WTC11 (cell line): ENCODE measurements at regions not wholly inside any gene's neighbourhood (a gene's known extent, or its start where the extent isn't known, plus 50 kb on each side); places are given as distances from the start of the nearest gene placed in this dataset.

Experiments used
- ATF1 ChIP-seq: sonication (generic); formaldehyde crosslinking; IDR thresholded peaks from 2 replicates; pipeline ENCODE4 v1.8.1; 2023; ENCODE audit warnings: mild to moderate bottlenecking, moderate library complexity, missing genetic modification reagents
- CBFB ChIP-seq: sonication (generic); formaldehyde crosslinking; IDR thresholded peaks from 2 replicates; pipeline ENCODE4 v1.8.1; 2022; ENCODE audit warnings: mild to moderate bottlenecking, low read depth, missing genetic modification reagents
- E2F4 ChIP-seq: sonication (generic); formaldehyde crosslinking; IDR thresholded peaks from 2 replicates; pipeline ENCODE4 v1.8.1; 2022; ENCODE audit warnings: low read depth, mild to moderate bottlenecking, moderate library complexity, missing genetic modification reagents, borderline replicate concordance
- E2F5 ChIP-seq: sonication (generic); formaldehyde crosslinking; IDR thresholded peaks from 2 replicates; pipeline ENCODE4 v1.8.1; 2022; ENCODE audit warnings: mild to moderate bottlenecking, moderate library complexity, missing genetic modification reagents
- ETV6 ChIP-seq: sonication (generic); formaldehyde crosslinking; IDR thresholded peaks from 2 replicates; pipeline ENCODE4 v1.8.1; 2022; ENCODE audit warnings: mild to moderate bottlenecking, missing genetic modification reagents
- FOXK1 ChIP-seq: sonication (generic); formaldehyde crosslinking; IDR thresholded peaks from 2 replicates; pipeline ENCODE4 v1.8.0; 2022; ENCODE audit warnings: mild to moderate bottlenecking, moderate library complexity, missing genetic modification reagents
- FOXP1 ChIP-seq: sonication (generic); formaldehyde crosslinking; IDR thresholded peaks from 2 replicates; pipeline ENCODE4 v1.8.0; 2022; ENCODE audit warnings: missing genetic modification reagents, mild to moderate bottlenecking, moderate library complexity, borderline replicate concordance
- FOXP4 ChIP-seq: sonication (generic); formaldehyde crosslinking; IDR thresholded peaks from 2 replicates; pipeline ENCODE4 v1.8.0; 2022; ENCODE audit warnings: mild to moderate bottlenecking, missing genetic modification reagents
- IRF2 ChIP-seq: sonication (generic); formaldehyde crosslinking; IDR thresholded peaks from 2 replicates; pipeline ENCODE4 v1.8.0; 2022; ENCODE audit warnings: low read depth, missing genetic modification reagents, borderline replicate concordance
- NR1H2 ChIP-seq: sonication (generic); formaldehyde crosslinking; IDR thresholded peaks from 2 replicates; pipeline ENCODE4 v1.9.0; 2021; ENCODE audit warnings: mild to moderate bottlenecking, moderate library complexity, missing genetic modification reagents
- NR2C2 ChIP-seq: sonication (generic); formaldehyde crosslinking; IDR thresholded peaks from 2 replicates; pipeline ENCODE4 v1.8.0; 2022; ENCODE audit warnings: mild to moderate bottlenecking, missing genetic modification reagents
- OVOL2 ChIP-seq: fragments of 250-450 bp; sonication (Bioruptor Pico); IDR thresholded peaks from 2 replicates; pipeline ENCODE4 v1.9.0; 2021; ENCODE audit warnings: mild to moderate bottlenecking, borderline replicate concordance
- PRRX2 ChIP-seq: fragments of 250-450 bp; sonication (Bioruptor Pico); IDR thresholded peaks from 2 replicates; pipeline ENCODE4 v1.8.0; 2021; ENCODE audit warnings: mild to moderate bottlenecking
- RELA ChIP-seq: sonication (generic); formaldehyde crosslinking; IDR thresholded peaks from 2 replicates; pipeline ENCODE4 v1.8.1; 2022; ENCODE audit warnings: missing genetic modification reagents, mild to moderate bottlenecking, borderline replicate concordance
- RORB ChIP-seq: fragments of 250-450 bp; sonication (Bioruptor Pico); IDR thresholded peaks from 2 replicates; pipeline ENCODE4 v1.9.0; 2021; ENCODE audit warnings: mild to moderate bottlenecking
- SMAD3 ChIP-seq: sonication (generic); formaldehyde crosslinking; IDR thresholded peaks from 2 replicates; pipeline ENCODE4 v1.8.0; 2022; ENCODE audit warnings: missing genetic modification reagents, mild to moderate bottlenecking, borderline replicate concordance
- SMAD4 ChIP-seq: sonication (generic); formaldehyde crosslinking; IDR thresholded peaks from 2 replicates; pipeline ENCODE4 v1.8.0; 2022; ENCODE audit warnings: mild to moderate bottlenecking, missing genetic modification reagents
- SOX15 ChIP-seq: fragments of 250-450 bp; sonication (Bioruptor Pico); IDR thresholded peaks from 2 replicates; pipeline ENCODE4 v1.9.0; 2021; ENCODE audit warnings: mild to moderate bottlenecking
- TEAD1 ChIP-seq: sonication (generic); formaldehyde crosslinking; IDR thresholded peaks from 2 replicates; pipeline ENCODE4 v1.8.0; 2022; ENCODE audit warnings: mild to moderate bottlenecking, missing genetic modification reagents
- ZNF232 ChIP-seq: sonication (generic); formaldehyde crosslinking; IDR thresholded peaks from 2 replicates; pipeline ENCODE4 v1.8.0; 2022; ENCODE audit warnings: mild to moderate bottlenecking, missing genetic modification reagents
- ZNF263 ChIP-seq: sonication (generic); formaldehyde crosslinking; IDR thresholded peaks from 2 replicates; pipeline ENCODE4 v1.8.1; 2022; ENCODE audit warnings: low read depth, mild to moderate bottlenecking, moderate library complexity, missing genetic modification reagents
- TF ChIP-seq, protein P1 (sequence below): fragments of 250-450 bp; sonication (Bioruptor Pico); conservative IDR thresholded peaks from 2 replicates; pipeline ENCODE4 v1.9.0; 2021; ENCODE audit warnings: mild to moderate bottlenecking
- TF ChIP-seq, protein P2 (sequence below): sonication (generic); formaldehyde crosslinking; conservative IDR thresholded peaks from 2 replicates; pipeline ENCODE4 v1.8.1; 2022; ENCODE audit warnings: mild to moderate bottlenecking, missing genetic modification reagents
- TF ChIP-seq, protein P3 (sequence below): sonication (generic); formaldehyde crosslinking; IDR thresholded peaks from 2 replicates; pipeline ENCODE4 v1.8.0; 2022; ENCODE audit warnings: mild to moderate bottlenecking, missing genetic modification reagents
- TF ChIP-seq, protein P4 (sequence below): fragments of 250-450 bp; sonication (Bioruptor Pico); IDR thresholded peaks from 2 replicates; pipeline ENCODE4 v2.1.2; 2022; ENCODE audit warnings: mild to moderate bottlenecking, moderate library complexity
- TF ChIP-seq, protein P5 (sequence below): sonication (generic); formaldehyde crosslinking; IDR thresholded peaks from 2 replicates; pipeline ENCODE4 v1.8.1; 2023; ENCODE audit warnings: mild to moderate bottlenecking, missing genetic modification reagents
- TF ChIP-seq, protein P6 (sequence below): fragments of 250-450 bp; sonication (Bioruptor Pico); IDR thresholded peaks from 2 replicates; pipeline ENCODE4 v1.9.0; 2021; ENCODE audit warnings: mild to moderate bottlenecking

GRCh38 chr6:26249957-26250697 is 114.9 kb upstream of the BTN3A2 start (continued):
- TF ChIP-seq ZNF232 (CRISPR knock-in tag): peak; percentile 55; the same call in 1 of the 2 replicates
- TF ChIP-seq SMAD4 (CRISPR knock-in tag): no peak
- TF ChIP-seq NR1H2 (CRISPR knock-in tag): no peak
- no peak for TF ChIP-seq RORB (CRISPR knock-in tag)
- peak; percentile 22; the same call in 1 of the 2 replicates for TF ChIP-seq FOXK1
- 0 out of 2 replicates have a peak, but pooled peaks have one; percentile 10 for TF ChIP-seq FOXP4 (CRISPR knock-in tag)
- TF ChIP-seq IRF2 (CRISPR knock-in tag): peak; percentile 73; the same call in 1 of the 2 replicates
- TF ChIP-seq E2F4: peak; percentile 83
- TF ChIP-seq ZNF263 (CRISPR knock-in tag): no peak
- TF ChIP-seq, protein P1, sequence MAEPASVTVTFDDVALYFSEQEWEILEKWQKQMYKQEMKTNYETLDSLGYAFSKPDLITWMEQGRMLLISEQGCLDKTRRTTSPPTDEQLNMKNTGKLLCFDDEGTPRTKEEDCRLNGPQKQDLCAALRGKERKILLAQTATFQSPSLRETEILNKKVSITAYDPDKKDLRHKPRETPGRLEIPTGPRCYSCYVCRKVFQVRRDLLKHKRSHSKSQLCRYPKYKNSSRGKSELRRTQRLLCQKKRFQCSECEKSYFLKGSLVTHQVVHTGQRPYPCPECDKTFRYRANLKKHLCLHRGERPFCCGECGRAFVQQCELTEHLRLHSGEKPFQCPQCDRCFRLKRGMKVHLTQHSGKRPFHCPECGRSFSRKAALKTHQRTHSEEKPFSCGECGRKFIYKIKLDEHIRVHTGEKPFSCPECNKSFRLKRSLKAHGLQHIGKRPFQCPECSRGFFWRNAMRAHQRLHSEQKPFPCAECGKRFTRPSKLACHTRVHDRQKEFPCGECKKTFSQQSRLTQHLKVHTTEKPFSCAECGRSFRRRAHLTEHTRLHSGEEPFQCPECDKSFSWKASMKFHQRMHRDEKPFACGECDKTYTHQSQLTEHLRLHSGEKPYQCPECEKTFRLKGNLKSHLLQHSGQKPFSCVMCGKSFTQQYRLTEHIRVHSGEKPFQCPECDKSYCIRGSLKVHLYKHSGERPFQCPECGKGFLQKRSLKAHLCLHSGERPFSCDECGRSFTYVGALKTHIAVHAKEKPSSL (CRISPR knock-in tag): no peak
- TF ChIP-seq, protein P2, sequence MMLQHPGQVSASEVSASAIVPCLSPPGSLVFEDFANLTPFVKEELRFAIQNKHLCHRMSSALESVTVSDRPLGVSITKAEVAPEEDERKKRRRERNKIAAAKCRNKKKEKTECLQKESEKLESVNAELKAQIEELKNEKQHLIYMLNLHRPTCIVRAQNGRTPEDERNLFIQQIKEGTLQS: 0 out of 2 replicates have a peak, but pooled peaks have one; percentile 25
- TF ChIP-seq, protein P3, sequence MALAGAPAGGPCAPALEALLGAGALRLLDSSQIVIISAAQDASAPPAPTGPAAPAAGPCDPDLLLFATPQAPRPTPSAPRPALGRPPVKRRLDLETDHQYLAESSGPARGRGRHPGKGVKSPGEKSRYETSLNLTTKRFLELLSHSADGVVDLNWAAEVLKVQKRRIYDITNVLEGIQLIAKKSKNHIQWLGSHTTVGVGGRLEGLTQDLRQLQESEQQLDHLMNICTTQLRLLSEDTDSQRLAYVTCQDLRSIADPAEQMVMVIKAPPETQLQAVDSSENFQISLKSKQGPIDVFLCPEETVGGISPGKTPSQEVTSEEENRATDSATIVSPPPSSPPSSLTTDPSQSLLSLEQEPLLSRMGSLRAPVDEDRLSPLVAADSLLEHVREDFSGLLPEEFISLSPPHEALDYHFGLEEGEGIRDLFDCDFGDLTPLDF (CRISPR knock-in tag): peak; percentile 44; the same call in 1 of the 2 replicates
- TF ChIP-seq CBFB (CRISPR knock-in tag): no peak
- TF ChIP-seq FOXP1 (CRISPR knock-in tag): peak; percentile 86
- no peak for TF ChIP-seq NR2C2 (CRISPR knock-in tag)
- peak; percentile 24; the same call in 1 of the 2 replicates for TF ChIP-seq TEAD1 (CRISPR knock-in tag)
- no peak for TF ChIP-seq RELA
- TF ChIP-seq, protein P4, sequence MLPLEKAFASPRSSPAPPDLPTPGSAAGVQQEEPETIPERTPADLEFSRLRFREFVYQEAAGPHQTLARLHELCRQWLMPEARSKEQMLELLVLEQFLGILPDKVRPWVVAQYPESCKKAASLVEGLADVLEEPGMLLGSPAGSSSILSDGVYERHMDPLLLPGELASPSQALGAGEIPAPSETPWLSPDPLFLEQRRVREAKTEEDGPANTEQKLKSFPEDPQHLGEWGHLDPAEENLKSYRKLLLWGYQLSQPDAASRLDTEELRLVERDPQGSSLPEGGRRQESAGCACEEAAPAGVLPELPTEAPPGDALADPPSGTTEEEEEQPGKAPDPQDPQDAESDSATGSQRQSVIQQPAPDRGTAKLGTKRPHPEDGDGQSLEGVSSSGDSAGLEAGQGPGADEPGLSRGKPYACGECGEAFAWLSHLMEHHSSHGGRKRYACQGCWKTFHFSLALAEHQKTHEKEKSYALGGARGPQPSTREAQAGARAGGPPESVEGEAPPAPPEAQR (CRISPR knock-in tag): no peak; the same call in 1 of the 2 replicates
- no peak for TF ChIP-seq OVOL2 (CRISPR knock-in tag)
- TF ChIP-seq SOX15 (CRISPR knock-in tag): no peak
- TF ChIP-seq ETV6: peak; percentile 55; the same call in 1 of the 2 replicates
- TF ChIP-seq PRRX2 (CRISPR knock-in tag): 0 out of 2 replicates have a peak, but pooled peaks have one; percentile 72
- TF ChIP-seq, protein P5, sequence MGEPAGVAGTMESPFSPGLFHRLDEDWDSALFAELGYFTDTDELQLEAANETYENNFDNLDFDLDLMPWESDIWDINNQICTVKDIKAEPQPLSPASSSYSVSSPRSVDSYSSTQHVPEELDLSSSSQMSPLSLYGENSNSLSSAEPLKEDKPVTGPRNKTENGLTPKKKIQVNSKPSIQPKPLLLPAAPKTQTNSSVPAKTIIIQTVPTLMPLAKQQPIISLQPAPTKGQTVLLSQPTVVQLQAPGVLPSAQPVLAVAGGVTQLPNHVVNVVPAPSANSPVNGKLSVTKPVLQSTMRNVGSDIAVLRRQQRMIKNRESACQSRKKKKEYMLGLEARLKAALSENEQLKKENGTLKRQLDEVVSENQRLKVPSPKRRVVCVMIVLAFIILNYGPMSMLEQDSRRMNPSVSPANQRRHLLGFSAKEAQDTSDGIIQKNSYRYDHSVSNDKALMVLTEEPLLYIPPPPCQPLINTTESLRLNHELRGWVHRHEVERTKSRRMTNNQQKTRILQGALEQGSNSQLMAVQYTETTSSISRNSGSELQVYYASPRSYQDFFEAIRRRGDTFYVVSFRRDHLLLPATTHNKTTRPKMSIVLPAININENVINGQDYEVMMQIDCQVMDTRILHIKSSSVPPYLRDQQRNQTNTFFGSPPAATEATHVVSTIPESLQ (CRISPR knock-in tag): no peak
- TF ChIP-seq E2F5 (CRISPR knock-in tag): 0 out of 2 replicates have a peak, but pooled peaks have one; percentile 53
- TF ChIP-seq, protein P6, sequence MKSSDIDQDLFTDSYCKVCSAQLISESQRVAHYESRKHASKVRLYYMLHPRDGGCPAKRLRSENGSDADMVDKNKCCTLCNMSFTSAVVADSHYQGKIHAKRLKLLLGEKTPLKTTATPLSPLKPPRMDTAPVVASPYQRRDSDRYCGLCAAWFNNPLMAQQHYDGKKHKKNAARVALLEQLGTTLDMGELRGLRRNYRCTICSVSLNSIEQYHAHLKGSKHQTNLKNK (CRISPR knock-in tag): no peak
- TF ChIP-seq ATF1: 0 out of 2 replicates have a peak, but pooled peaks have one; percentile 33
- TF ChIP-seq SMAD3: peak; percentile 62; the same call in 1 of the 2 replicates
